ENCODE measurements at regions not wholly inside any gene's neighbourhood (a gene's known extent, or its start where the extent isn't known, plus 50 kb on each side); places are given as distances from the start of the nearest gene placed in this dataset.
A peak's percentile ranks its signal among the peaks of the same experiment; 100 is the strongest.
"Not testable (repeated sequence)": the region's sequence is repeated elsewhere in the genome, so short reads cannot be mapped to it uniquely, and the experiment has no call there.

- no peaks in the 10 kb centered on the region for H3K27me3 ChIP-seq (ENCODE audit: control insufficient read depth in 1 of 2, insufficient read depth in 2 of 2, low read length in 2 of 2)
- H3K9me3 ChIP-seq (ENCODE audit: control insufficient read depth in 2 of 2, low read length in 2 of 2): peaks cover 3 to 5% of the 10 kb centered on the region in 2 donors
- H3K9ac ChIP-seq (ENCODE audit: low read length in 2 of 2): peak overlapping the region; percentile 60 to 63
- no peaks in the 10 kb centered on the region for H3K36me3 ChIP-seq (ENCODE audit: control insufficient read depth in 2 of 2, insufficient read depth in 2 of 2, low read length in 2 of 2)
- H3K4me3 ChIP-seq (ENCODE audit: low read length in 2 of 2): peak overlapping the region; percentile 38 to 58
- H3K27ac ChIP-seq (ENCODE audit: low read length): peak overlapping the region; percentile 83
- no peaks in the 10 kb centered on the region for H3K4me1 ChIP-seq (ENCODE audit: control insufficient read depth, insufficient read depth, low read length)
These were observed 141.7 kb downstream of the FAM76B start for GRCh38 chr11:95647871-95648270.

DNA sequence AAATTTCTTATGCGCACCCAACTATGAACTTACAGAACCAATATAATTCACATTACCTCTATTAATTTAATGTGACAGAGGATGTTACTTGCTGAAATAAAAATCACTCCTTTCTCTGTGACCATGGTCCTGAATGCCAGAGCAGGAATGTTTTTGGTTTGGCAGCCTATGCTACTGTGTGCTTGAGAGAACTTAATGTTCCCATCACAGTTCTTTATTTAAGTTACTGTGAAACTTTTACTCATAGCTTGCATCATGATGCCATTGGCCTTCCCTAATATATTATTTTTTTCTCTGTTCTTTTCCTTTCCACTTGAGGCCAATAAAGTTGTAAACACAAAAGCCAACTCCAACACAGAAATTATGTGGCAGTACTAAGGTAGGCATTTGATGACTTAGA is 142.2 kb downstream of the FAM76B start:
- H3K4me1 ChIP-seq (ENCODE audit: control insufficient read depth, insufficient read depth, low read length): no peaks in the 10 kb centered on the region
- H3K27me3 ChIP-seq (ENCODE audit: control insufficient read depth in 1 of 2, insufficient read depth in 2 of 2, low read length in 2 of 2): no peaks in the 10 kb centered on the region
- peaks cover 3 to 5% of the 10 kb centered on the region in 2 donors for H3K9me3 ChIP-seq (ENCODE audit: control insufficient read depth in 2 of 2, low read length in 2 of 2)
- H3K4me3 ChIP-seq (ENCODE audit: low read length in 2 of 2): peak overlapping the region; percentile 38 to 58
- peak overlapping the region; percentile 60 to 63 for H3K9ac ChIP-seq (ENCODE audit: low read length in 2 of 2)
- no peaks in the 10 kb centered on the region for H3K36me3 ChIP-seq (ENCODE audit: control insufficient read depth in 2 of 2, insufficient read depth in 2 of 2, low read length in 2 of 2)
- peak overlapping the region; percentile 83 for H3K27ac ChIP-seq (ENCODE audit: low read length)

DNA sequence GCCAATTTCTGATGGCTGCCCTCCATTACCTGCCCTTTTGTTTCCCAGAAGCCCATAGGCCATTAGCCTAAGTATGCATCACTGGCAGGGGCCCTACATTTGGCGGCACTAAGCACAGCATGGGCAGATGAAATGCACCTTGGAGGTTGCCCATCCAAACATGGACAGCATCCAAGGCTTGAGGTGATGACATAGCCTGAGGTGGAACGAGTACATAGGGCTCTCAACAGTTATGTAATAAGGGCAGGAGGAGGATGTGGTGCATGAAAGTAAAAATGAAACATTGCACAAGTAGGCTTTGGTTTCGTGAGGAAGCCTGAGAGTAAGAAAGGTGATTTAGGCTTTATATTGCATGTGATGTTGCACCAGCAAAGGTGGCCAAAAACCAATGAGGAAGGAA is 148.1 kb downstream of the FAM76B start:
- Histone ChIP-seq H3K27ac (ENCODE audit: low read length) (no peak overlapping the region), H3K4me1 (ENCODE audit: control insufficient read depth, insufficient read depth, low read length) (no peaks in the 10 kb centered on the region), H3K27me3 (ENCODE audit: control insufficient read depth in 1 of 2, insufficient read depth in 2 of 2, low read length in 2 of 2) (no peaks in the 10 kb centered on the region), H3K9ac (ENCODE audit: low read length in 2 of 2) (no peak overlapping the region), H3K4me3 (ENCODE audit: low read length in 2 of 2) (no peak overlapping the region), H3K9me3 (ENCODE audit: control insufficient read depth in 2 of 2, low read length in 2 of 2) (peaks cover 3 to 4% of the 10 kb centered on the region in 2 donors), H3K36me3 (ENCODE audit: control insufficient read depth in 2 of 2, insufficient read depth in 2 of 2, low read length in 2 of 2) (no peaks in the 10 kb centered on the region)

DNA sequence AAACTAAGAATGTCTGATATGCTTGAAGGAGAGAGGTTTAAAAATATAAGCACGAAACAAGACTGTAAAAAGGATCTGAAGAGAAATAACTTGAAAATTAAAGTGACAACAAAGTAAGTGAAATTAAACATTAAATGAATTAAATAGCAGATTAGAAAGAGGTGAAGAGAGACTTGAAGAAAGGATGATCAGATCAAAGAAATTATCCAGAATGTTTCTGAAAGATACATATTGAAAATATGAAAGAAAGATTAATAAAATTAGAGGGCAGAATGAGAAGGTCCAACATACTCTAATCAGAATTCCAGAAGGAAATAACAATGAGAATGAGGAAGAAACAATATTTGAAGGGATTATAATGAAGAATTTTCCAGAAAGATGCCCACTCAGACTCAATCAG is 151.1 kb downstream of the FAM76B start:
- H3K36me3 ChIP-seq (ENCODE audit: control insufficient read depth in 2 of 2, insufficient read depth in 2 of 2, low read length in 2 of 2): no peaks in the 10 kb centered on the region
- H3K9ac ChIP-seq (ENCODE audit: low read length in 2 of 2): no peak overlapping the region
- H3K9me3 ChIP-seq (ENCODE audit: control insufficient read depth in 2 of 2, low read length in 2 of 2): no peaks in the 10 kb centered on the region
- H3K4me3 ChIP-seq (ENCODE audit: low read length in 2 of 2): no peak overlapping the region
- no peaks in the 10 kb centered on the region for H3K27me3 ChIP-seq (ENCODE audit: control insufficient read depth in 1 of 2, insufficient read depth in 2 of 2, low read length in 2 of 2)
- H3K4me1 ChIP-seq (ENCODE audit: control insufficient read depth, insufficient read depth, low read length): no peaks in the 10 kb centered on the region
- no peak overlapping the region for H3K27ac ChIP-seq (ENCODE audit: low read length)

DNA sequence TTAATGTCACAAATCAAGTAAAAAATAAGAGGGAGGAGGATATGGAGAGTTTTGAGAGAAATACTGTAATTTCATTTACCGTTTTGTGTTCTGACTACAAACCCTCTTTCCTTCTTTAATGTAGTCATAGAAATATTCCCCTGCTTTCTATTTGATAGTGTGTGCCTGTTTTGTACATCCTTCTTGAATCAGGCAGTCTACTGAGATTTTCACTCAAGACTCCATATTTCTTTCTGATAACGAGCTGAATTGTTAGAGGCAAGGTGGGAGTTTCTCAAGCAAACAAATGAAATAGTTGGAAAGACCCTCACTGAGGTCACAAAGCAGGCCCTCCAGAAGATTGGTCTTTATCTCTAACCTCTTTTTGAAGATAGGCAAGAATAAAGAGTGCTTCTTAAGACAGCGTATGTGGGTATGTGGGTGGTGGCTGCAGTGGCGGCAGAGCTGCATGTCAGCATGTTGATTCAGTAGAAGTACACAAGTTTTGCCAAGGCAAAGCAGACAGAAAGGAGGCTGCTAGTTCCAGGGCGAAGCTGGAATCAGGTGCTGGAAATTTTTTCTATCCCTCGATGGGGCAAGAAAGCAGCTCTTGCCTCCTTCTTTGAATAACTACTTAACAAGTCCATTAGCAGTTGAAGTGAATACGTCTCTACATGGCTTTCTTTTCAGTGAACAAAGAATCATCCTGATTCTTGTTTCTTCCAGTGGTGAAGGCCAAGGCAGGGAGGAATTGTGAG is 164.2 kb downstream of the FAM76B start:
- no peaks in the 10 kb centered on the region for H3K27me3 ChIP-seq (ENCODE audit: control insufficient read depth in 1 of 2, insufficient read depth in 2 of 2, low read length in 2 of 2)
- H3K27ac ChIP-seq (ENCODE audit: low read length): no peak overlapping the region

GRCh38 chr11:95616256-95616804 is 173.3 kb downstream of the FAM76B start:
- no peak overlapping the region for H3K9ac ChIP-seq (ENCODE audit: low read length in 2 of 2)

More for the DNA sequence above, 164.2 kb downstream of the FAM76B start:
- H3K9me3 ChIP-seq (ENCODE audit: control insufficient read depth in 2 of 2, low read length in 2 of 2): peaks cover 0 to 3% of the 10 kb centered on the region in 2 donors
- no peak overlapping the region for H3K9ac ChIP-seq (ENCODE audit: low read length in 2 of 2)
- no peaks in the 10 kb centered on the region for H3K4me1 ChIP-seq (ENCODE audit: control insufficient read depth, insufficient read depth, low read length)
- H3K36me3 ChIP-seq (ENCODE audit: control insufficient read depth in 2 of 2, insufficient read depth in 2 of 2, low read length in 2 of 2): no peaks in the 10 kb centered on the region
- H3K4me3 ChIP-seq (ENCODE audit: low read length in 2 of 2): no peak overlapping the region

DNA sequence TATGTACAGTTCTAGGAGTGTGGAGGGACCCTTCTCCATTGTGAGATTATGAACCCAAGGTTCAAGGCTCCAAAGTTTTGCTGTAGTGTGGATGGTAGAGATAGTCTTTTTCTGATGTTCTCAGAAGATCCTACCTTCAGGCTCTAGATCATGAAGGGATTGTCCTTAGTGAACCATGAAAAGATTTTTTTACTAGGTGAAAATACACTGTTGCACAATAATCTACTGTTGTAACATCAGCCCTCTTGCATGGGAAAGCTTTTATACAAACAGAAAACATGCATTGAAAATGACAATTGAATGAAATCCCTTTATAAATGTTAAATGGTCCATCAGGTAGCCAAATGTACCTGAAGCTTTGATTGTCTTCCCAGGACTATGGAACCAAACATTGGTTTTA is 177.8 kb downstream of the FAM76B start:
- H3K4me1 ChIP-seq (ENCODE audit: control insufficient read depth, insufficient read depth, low read length): no peaks in the 10 kb centered on the region
- H3K27me3 ChIP-seq (ENCODE audit: control insufficient read depth in 1 of 2, insufficient read depth in 2 of 2, low read length in 2 of 2): no peaks in the 10 kb centered on the region
- H3K9ac ChIP-seq (ENCODE audit: low read length in 2 of 2): no peak overlapping the region
- no peaks in the 10 kb centered on the region for H3K9me3 ChIP-seq (ENCODE audit: control insufficient read depth in 2 of 2, low read length in 2 of 2)
- no peaks in the 10 kb centered on the region for H3K36me3 ChIP-seq (ENCODE audit: control insufficient read depth in 2 of 2, insufficient read depth in 2 of 2, low read length in 2 of 2)
- no peak overlapping the region for H3K27ac ChIP-seq (ENCODE audit: low read length)
- H3K4me3 ChIP-seq (ENCODE audit: low read length in 2 of 2): no peak overlapping the region

More at GRCh38 chr11:95616256-95616804, 173.3 kb downstream of the FAM76B start:
- Histone ChIP-seq H3K27ac (ENCODE audit: low read length) (no peak overlapping the region), H3K36me3 (ENCODE audit: control insufficient read depth in 2 of 2, insufficient read depth in 2 of 2, low read length in 2 of 2) (no peaks in the 10 kb centered on the region), H3K9me3 (ENCODE audit: control insufficient read depth in 2 of 2, low read length in 2 of 2) (peaks cover 0 to 3% of the 10 kb centered on the region in 2 donors), H3K4me3 (ENCODE audit: low read length in 2 of 2) (no peak overlapping the region), H3K4me1 (ENCODE audit: control insufficient read depth, insufficient read depth, low read length) (no peaks in the 10 kb centered on the region), H3K27me3 (ENCODE audit: control insufficient read depth in 1 of 2, insufficient read depth in 2 of 2, low read length in 2 of 2) (no peaks in the 10 kb centered on the region)

DNA sequence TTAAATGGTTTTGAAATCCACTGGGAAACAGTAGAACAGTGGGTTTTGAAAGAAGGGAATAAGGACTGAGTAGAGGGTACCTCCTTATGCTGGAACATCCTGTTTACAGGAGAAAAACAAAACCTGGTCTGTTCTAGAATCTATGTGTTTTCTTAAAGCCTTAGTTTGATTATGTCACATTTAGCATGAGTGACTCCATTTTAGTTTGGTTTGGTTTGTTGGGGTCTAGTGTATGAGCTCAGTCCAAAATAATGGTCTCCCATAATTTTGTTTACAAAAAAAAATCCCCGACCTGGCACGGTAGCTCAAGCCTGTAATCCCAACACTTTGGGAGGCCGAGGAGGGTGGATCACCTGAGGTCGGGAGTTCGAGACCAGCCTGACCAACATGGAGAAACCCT is 179.4 kb downstream of the FAM76B start:
- H3K27ac ChIP-seq (ENCODE audit: low read length); H3K9ac ChIP-seq (ENCODE audit: low read length in 2 of 2); H3K27me3 ChIP-seq (ENCODE audit: control insufficient read depth in 1 of 2, insufficient read depth in 2 of 2, low read length in 2 of 2); H3K4me3 ChIP-seq (ENCODE audit: low read length in 2 of 2); H3K9me3 ChIP-seq (ENCODE audit: control insufficient read depth in 2 of 2, low read length in 2 of 2); H3K4me1 ChIP-seq (ENCODE audit: control insufficient read depth, insufficient read depth, low read length); H3K36me3 ChIP-seq (ENCODE audit: control insufficient read depth in 2 of 2, insufficient read depth in 2 of 2, low read length in 2 of 2): not testable (repeated sequence)

DNA sequence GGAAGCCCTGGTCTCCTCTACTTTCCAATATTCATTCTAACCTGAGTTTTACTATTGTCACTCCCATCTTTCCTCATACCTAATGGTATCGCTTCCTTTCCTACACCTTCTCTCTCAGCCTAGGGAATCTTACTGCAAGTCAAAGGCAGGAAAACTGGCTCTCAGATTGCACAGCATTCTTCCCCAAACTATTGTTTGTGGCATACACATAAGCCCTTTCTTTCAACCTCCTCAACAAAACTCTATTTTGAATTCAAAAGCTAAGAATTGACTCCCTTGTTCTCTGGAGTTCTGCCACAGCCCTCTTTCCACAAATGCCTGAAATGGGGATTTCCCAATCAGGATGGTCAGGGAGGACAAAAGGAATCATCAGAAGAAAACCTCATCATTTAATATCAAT is 181.5 kb downstream of the FAM76B start:
- H3K27ac ChIP-seq (ENCODE audit: low read length): no peak overlapping the region
- H3K9ac ChIP-seq (ENCODE audit: low read length in 2 of 2): no peak overlapping the region
- H3K27me3 ChIP-seq (ENCODE audit: control insufficient read depth in 1 of 2, insufficient read depth in 2 of 2, low read length in 2 of 2): no peaks in the 10 kb centered on the region
- H3K9me3 ChIP-seq (ENCODE audit: control insufficient read depth in 2 of 2, low read length in 2 of 2): no peaks in the 10 kb centered on the region
- H3K4me1 ChIP-seq (ENCODE audit: control insufficient read depth, insufficient read depth, low read length): no peaks in the 10 kb centered on the region
- no peak overlapping the region for H3K4me3 ChIP-seq (ENCODE audit: low read length in 2 of 2)
- H3K36me3 ChIP-seq (ENCODE audit: control insufficient read depth in 2 of 2, insufficient read depth in 2 of 2, low read length in 2 of 2): no peaks in the 10 kb centered on the region

DNA sequence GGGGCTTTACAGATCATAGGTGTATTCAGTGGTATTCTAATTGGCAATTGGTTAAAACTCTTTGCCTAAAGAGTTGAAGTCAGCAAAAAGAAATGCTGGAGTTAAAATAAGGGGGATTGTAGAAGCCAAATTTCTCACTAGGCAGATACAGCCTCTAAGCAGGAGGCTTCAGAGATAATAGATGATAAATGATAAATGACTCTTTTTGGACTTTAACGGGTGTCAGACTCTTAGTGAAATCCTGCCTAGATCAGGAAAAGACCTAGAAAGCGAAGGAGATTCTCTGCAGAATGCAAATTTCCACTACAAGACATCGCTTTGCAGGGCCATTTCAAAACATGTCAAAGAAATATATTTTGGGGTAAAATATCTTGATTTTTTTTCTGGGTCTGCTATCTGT is 182.8 kb downstream of the FAM76B start:
- Histone ChIP-seq H3K9ac (ENCODE audit: low read length in 2 of 2) (no peak overlapping the region), H3K36me3 (ENCODE audit: control insufficient read depth in 2 of 2, insufficient read depth in 2 of 2, low read length in 2 of 2) (no peaks in the 10 kb centered on the region), H3K4me1 (ENCODE audit: control insufficient read depth, insufficient read depth, low read length) (no peaks in the 10 kb centered on the region), H3K9me3 (ENCODE audit: control insufficient read depth in 2 of 2, low read length in 2 of 2) (no peaks in the 10 kb centered on the region), H3K4me3 (ENCODE audit: low read length in 2 of 2) (no peak overlapping the region), H3K27me3 (ENCODE audit: control insufficient read depth in 1 of 2, insufficient read depth in 2 of 2, low read length in 2 of 2) (no peaks in the 10 kb centered on the region), H3K27ac (ENCODE audit: low read length) (no peak overlapping the region)

DNA sequence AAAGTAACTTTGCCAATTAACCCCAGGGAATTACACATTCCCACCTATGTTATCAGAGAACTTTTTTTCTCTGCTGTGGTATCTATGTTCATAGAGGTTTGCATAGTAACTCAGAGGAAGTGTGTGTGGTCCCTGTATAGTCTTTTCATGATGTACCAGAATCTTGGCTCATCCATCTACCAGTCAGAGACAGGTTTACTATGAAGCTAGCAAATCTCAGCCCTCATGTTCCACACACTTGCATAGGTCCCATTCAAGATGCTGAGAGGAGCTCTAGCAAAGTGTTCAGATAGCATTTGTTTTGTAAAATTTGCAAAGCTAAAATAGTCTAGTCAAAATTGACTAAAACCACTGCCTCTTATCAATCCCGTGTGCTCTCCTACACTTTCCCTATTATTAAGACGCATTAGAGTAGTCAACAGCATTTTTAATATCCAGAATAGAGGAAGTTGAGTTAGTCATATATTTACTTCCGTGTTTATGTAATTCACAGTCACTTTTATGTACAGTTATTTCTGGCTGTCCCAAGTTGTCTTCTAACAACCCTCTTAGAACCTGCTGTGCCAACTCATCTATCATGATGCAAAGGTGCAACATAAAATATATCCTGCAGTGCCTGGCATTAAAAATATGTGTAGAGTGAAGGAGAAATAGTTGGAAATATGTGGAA is 184.2 kb downstream of the FAM76B start:
- H3K9me3 ChIP-seq (ENCODE audit: control insufficient read depth in 2 of 2, low read length in 2 of 2): no peaks in the 10 kb centered on the region

More for the DNA sequence above, 184.2 kb downstream of the FAM76B start:
- Histone ChIP-seq H3K27ac (ENCODE audit: low read length) (no peak overlapping the region), H3K4me3 (ENCODE audit: low read length in 2 of 2) (no peak overlapping the region), H3K4me1 (ENCODE audit: control insufficient read depth, insufficient read depth, low read length) (no peaks in the 10 kb centered on the region), H3K27me3 (ENCODE audit: control insufficient read depth in 1 of 2, insufficient read depth in 2 of 2, low read length in 2 of 2) (no peaks in the 10 kb centered on the region), H3K9ac (ENCODE audit: low read length in 2 of 2) (no peak overlapping the region), H3K36me3 (ENCODE audit: control insufficient read depth in 2 of 2, insufficient read depth in 2 of 2, low read length in 2 of 2) (no peaks in the 10 kb centered on the region)
